DMS153 treated with DMSO at 0.1 percent for 48 hours (cell line): ENCODE measurements at regions not wholly inside any gene's neighbourhood (a gene's known extent, or its start where the extent isn't known, plus 50 kb on each side); places are given as distances from the start of the nearest gene placed in this dataset.
A peak's percentile ranks its signal among the peaks of the same experiment; 100 is the strongest.
"Not testable (repeated sequence)": the region's sequence is repeated elsewhere in the genome, so short reads cannot be mapped to it uniquely, and the experiment has no call there.

ENCODE experiments used
- DNase-seq: peaks from one replicate; lab custom pipeline; 2025; ENCODE audit not compliant: unreplicated experiment; lab: John Stamatoyannopoulos, UW

DNA sequence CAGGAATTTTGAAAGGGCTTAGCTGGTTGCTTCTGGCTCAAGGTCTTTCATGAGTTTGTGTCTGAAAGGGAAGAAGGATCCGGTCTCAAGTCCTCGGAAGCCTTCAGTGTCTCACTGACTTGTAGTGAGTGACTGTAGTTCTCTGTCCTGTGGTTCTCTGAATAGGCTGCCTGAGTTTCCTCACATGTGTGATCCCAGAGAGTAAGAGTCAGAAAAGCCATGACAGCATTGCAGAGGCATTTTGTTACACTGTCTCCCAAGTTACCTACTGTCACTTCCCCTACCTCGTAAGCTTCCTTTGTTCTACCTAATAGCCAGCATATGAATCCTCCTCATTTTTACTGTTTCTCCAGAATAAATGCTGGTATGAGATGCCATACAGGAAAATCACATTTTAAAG is 709.1 kb upstream of the CHAC2 start:
- DNase-seq: no peak

DNA sequence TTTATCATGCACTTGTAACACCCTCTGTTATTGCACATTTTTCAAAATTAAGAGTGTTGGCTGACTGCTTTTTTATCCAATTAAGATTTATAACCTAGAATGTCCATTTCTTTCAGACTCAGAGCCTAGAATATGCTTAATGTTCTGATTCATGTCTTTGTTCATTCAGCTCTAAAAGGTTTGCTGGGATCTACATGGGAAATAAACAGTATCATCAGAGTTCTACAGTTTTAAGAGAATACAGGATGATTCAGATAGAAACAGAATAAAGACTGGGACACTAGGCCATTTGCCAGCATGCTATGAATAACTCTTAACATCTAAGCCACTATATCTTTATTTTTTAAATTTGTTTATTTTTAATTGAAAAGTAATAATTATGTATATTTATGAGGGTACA is 713.7 kb upstream of the CHAC2 start:
- no peak for DNase-seq

DNA sequence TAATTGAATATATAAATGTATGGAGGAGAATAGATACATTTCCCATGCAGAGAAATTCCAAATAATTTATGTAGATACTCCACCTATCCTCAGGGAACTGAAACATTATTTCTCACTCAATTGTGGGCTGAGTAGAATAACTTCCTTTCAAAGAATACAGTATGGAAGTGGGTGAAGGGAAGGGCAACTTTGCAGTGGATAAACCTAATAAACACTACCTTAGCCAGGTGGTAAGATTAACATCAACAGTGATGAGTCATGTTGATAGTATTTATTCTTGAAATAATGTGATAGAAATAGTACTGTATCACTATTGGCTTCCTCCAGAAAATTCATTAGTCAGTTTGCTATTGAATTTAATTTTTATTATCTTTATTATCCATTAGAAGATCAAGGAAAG is 716.4 kb upstream of the CHAC2 start:
- no peak for DNase-seq

DNA sequence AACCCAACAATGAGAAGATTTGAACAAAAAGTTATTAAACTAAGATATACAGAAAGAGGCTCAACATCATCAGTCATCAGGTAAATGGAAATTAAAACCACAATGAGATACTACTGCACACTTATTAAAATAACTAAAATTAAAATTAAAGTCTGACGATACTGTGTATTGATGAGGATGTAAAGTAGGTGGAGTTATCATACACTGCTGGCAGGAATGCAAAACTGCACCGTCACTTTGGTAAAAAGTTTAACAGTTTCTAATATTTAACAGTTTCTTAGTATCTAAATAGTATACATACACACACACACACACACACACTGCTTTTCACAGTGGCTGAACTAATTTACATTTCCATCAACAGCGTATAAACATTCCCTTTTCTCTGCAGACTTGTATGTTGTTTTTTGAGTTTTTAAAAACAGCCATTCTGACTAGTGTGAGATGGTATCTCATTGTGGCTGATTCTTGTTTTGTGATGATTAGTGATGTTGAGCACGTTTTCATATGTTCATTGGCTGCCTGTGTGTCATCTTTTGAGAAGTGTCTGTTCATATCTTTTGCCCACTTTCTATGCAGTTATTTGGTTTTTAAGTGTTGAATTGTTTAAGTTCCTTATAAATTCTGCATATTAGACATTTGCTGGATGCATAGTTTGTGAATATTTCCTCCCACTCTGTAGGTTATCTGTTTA is 726.9 kb upstream of the CHAC2 start:
- DNase-seq: no peak

DNA sequence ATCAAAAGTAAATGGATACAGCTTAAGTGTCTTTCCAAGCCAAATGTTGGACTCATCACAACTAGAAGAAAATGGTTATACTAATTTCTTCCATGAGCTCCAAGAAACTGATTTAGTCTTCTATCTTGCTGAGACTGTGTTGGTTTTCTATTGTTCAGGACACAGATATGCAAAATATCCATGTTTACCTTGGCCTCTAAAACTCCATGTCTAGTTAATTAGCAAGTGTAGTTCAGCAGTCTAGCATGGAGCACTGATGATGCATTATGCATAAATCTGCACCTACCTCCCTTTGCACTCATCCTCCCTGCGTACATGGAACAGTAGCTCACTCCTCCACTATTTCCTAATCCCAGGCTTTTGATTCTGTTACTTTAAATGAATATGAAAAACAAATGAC is 731.4 kb upstream of the CHAC2 start:
- DNase-seq: no peak

DNA sequence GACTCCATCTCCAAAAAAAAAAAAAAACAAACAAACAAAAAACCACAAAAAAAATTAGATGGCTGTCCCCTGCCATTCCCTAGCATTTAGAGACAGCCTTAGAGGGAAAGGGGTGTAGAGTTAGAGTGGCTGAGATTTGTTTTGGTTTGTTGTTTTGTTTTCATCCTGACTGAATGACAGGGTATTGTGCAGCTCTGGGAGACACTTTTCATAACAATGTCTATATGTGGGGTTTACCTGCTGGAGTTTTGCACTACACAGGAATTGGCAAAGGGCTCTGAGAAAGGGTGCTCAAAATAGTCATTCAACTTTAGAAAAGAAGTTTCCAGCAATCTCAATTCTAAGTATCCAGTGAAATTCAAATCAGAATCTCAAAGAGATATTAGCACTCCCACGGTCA is 732.5 kb upstream of the CHAC2 start:
- no peak for DNase-seq

DNA sequence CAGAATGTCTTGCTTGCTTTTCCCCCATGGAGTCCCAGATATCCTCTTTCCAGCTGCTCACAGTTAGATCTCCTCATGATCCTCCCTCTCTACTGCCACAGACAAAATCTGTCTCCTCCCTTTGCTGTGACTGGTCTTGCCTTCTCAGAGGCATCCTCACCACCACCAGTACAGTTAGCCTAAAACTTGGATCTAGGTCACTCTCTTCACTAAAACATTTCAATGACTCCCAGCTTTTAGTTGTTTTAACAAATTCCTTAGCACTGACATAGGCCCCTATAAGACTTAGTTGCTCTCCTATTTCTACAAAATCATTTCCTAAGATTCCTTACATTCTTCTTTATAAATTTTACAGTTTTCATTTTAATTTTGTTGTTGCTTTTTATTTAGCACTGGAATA is 734.2 kb upstream of the CHAC2 start:
- no peak for DNase-seq

DNA sequence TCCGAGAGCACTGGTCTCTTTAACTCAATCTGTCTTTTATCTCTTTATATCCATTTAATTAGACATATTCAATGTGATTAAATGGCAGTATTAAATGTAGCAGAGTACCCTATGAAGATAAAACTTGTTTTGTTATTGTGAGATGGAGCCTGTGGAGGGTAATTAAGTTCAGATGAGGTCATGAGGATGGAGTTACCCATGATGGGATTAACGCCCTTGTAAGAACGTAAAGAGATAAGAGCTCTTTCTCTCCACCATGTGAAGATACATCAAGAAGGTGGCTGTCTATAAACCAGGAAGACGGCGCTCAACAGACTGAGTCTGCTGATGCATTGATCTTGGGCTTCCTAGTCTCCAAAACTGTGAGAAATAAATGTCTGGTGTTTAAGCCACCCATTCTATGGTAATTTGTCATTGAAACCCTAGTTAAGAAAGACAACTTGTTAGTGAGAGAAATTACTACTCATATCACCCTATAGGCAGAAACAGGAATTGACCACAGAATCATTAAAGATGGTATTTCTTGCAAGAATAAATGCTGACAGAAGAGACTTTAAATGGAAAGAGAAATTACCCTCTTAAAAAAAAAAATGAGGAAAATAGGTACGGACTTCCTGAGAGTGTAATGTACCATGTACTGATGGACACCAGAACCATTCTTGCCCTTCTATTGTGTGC is 738.7 kb upstream of the CHAC2 start:
- DNase-seq: no peak

DNA sequence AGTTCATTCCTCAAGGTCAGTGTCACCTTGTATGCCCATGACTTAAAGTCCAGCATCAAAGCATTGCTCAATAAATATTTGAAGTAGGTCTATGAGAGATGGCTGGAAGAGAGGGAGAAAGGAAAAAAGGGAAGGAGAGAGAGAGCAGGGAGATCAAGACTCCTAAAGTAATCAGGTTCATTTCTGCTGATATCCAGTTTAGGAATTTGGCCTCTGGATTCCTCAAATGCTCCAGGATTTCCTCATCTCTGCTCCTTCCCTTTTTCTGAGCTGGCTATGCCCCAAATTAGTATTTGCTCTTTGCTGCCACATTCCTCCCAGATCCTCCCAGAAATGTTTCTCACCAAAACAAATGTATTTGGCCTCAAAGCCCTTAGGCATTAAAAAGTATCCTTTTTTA is 739.4 kb upstream of the CHAC2 start:
- DNase-seq: no peak

DNA sequence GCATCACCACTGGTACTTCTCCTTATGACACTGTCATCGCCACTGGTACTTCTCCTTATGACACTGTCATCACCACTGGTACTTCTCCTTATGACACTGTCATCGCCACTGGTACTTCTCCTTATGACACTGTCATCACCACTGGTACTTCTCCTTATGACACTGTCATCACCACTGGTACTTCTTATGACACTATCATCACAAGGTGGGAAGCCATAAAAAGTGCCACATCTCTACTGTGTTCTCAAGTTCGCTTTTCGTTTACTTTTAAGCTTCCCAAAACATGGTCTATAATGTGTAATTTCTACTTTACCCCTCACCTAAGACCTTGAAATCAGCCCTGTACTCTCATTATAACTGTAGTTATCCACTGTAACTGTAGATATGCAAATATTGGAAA is 745.4 kb upstream of the CHAC2 start:
- not testable (repeated sequence) for DNase-seq

DNA sequence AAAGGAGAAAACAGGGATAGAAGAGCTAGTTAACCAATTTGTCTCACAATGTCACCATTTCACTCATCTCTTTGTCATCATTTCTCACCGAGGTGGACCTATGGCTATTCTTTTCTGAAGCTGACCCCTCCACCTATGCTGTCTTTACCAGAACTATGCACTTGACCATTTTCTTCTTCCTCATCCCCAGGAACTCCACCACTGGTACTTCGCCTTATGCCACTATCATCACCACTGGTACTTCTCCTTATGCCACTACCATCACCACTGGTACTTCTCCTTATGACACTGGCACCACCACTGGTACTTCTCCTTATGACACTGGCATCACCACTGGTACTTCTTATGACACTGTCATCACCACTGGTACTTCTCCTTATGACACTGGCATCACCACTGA is 745.8 kb upstream of the CHAC2 start:
- no peak for DNase-seq

DNA sequence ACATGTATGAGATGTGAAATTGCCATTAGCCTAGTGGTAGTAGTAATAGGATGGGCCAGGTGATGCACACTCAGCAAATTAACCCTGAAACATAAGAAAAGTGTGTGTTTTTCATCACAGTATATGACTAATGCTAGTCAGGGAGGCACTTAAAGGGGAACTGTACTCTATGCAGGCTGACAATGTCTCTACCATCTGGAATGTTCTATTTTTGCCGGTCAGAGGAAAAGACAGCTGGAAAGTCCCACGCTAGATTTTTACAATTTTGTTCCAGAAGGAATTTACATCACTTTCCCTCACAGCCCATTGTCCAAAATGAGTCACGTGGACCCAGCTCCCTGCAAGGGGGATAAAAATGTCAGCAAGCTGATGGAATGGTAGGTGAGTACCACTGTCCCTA is 746.3 kb upstream of the CHAC2 start:
- no peak for DNase-seq

DNA sequence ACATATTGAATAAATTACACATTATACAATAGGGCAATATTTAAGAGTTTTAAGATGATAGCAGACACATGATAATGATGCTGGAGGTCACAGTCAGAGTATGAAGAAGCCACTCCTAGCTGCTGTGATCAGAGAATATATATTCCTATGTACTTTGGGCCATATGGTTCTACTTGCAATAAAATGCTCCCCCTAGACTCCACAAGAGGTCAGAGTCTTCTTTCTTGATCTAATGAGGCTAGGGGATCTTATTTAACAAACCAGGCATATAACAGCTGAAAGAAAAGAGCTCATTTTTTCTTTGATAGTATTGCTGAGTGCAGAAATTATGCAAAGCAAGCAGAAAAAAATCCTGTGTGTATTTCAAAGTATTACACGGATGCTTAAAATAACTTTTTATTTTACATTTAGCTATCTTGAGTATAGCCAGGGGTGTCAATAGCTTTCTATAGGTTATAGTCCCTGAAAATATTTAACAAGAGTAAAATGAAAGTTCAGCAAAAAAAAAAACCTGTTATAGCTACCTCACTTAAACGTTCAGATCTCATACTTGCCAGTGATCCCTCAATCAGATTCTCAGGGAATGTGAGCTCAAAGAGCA is 748.7 kb upstream of the CHAC2 start:
- no peak for DNase-seq

DNA sequence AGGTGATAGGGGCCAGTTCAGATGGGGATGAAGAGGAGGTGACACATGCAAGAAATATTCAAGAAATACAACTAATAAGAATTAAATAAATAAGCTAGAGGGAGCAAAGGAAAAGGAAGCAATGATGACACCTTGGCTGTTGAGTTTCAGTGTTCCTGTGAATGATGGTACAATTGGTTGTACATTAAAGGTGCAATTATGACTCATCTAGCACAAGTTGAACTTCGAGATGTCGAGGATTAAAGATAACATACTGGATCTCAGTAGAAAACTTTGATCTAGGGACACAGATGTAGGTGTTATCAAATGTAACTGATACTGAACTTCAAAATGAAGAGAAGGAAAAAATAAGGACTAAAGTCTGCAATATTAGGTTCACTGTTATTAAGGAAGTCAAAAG is 760.6 kb upstream of the CHAC2 start:
- no peak for DNase-seq

DNA sequence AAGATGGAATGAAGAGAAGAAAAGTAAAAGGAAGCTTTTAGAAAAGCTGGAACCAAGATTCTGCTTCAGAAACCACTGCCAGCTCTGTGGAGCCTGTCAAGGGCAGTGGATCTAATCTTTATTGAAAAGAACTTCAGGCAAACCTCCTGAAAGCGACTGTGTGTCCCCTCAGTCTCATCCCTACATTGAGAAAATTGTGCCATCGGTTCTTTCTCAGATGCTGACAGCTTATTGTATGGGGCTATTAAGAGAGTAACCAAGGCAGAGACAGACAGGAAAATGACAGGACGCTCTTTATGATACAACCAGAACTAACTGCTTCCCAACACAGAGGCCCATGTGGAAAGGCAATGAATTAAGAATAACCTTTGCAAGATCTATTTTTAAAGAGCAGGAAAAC is 763.2 kb upstream of the CHAC2 start:
- DNase-seq: no peak

DNA sequence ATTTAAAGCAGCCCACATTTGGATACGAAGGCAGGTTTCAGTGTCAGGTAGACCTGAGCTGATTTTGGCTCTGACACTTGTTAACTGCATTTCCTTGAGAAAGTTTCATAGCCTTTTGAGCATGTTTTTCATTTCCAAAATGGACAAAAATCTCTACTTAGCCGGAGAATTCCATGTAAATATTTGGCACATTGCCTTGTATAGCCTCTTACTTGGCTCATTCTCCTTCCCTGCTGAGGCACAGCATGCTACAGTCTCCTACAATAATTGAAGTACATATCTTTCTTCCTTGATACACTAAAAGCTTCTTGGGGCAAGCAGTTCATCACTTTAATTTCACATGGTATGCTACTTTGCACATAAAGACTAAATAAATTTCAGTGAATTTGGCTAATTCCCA is 772.2 kb upstream of the CHAC2 start:
- no peak for DNase-seq

DNA sequence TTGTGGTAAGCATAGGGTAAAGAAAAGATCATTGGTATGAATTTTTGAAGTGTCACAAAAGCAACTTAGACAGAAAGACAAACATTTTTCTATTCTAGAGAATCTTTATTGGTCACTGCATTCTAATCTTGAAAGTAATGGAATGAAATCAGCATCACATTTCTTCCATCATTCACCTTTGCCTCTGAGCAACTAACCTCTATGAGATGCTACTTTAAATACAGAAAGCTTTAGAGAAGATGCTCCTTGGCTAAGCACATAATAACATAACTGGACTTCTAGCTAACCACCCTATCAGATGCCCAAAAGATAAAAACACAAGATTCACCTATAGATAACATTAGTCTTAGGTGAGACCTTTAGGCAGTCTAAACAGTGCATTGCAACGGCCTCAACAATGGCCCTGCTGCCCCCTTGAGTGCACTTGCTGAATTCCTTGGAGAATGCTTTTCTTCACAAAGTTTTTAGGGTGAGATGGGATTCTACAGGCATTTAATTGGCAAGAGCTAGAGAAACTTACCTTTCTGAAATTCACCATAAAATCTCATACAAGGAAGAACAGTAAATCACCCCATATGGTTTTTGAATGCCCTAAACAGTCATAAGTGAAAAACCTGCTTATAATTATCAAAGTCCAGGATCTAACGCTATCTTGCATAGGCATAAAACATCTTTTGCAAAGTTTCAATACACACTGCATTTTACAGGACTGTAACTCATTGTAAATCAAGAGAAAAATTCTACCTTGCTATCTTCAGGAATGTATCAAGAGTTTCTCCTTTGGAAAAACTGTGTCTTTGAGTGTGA is 791.3 kb upstream of the CHAC2 start:
- DNase-seq: peak; percentile 2

DNA sequence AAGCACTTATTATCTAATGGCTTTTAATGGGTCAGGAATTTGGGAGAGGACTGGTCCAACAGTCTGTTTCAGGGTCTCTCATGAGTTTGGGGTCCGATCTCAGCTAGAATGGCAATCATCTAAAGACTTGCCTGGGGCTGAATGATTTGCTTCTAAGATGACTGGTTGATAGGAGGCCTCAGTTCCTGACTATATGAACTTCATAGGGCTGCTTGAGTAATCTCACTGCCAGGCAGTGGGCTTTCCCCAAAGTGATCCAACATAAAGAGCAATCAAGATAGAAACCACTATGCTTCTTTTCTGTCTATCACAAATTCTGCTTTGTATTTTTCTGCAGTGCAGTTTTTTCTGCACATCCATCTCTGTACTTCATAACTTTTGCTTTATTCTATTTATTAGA is 793.5 kb upstream of the CHAC2 start:
- no peak for DNase-seq

DNA sequence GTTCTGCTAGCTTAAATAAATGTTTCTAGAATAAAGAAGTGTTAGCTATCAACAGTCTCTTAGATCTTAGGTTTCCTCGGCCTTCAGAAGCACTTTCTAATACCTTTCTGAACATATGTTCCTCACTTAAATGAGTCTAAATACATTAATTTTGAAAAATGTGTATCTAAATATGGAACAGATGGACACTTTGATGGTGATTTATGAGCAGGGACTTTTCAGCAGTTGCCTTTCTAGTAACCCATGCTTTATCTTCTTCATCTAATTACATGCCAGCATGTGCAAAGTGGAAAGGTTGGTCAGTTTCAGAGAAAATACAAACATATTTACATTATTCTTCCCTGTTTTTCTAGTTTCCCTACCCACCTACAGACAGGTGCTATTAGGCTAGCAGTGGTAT is 797.0 kb upstream of the CHAC2 start:
- no peak for DNase-seq

DNA sequence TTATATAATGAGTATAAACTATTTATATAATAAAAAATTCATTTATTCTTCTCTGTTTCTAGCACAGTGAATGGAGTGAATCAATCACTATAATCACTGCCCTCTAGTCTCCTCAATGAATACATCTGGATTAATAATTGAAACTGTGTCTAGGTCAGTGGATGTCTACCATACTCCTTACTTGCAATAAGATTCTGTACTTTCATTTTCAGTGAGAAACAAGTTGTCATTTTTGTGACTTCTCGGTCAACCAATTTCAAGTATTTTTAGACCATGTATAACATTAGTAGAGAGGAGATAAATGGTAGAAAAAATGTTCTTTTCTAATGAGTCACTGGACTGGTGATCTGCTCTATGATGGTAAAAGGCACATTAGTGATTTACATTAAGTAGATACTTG is 799.6 kb upstream of the CHAC2 start:
- DNase-seq: no peak

DNA sequence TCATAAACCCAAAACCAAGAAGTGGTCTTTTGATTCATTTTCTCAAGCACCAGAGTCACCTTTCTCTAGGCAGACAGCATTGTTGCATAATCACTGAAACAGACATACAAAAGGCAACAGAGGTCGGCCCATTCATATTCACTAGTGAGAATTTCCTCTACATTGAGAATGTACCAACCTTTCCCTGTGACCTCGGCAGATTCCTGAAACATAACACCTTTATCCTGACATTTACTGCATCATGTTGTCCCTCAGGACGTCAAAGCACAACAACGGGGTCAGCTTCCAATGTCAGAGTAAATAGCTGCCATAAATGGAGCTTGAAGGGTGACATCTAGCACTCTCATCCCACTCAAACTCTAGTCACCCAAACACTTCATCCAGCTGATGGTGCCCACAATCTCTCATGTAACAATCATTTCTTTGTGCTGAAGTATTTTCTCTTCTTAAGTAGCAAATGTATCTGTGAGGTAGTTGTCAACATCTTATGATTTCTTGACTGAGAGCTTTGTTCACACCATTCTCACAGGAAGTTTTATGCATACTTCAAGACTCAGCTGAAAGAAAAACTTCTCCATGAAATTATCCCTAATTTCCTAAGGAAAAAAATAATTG is 802.6 kb upstream of the CHAC2 start:
- DNase-seq: no peak
